H1 (cell line): ENCODE measurements at regions not wholly inside any gene's neighbourhood (a gene's known extent, or its start where the extent isn't known, plus 50 kb on each side); places are given as distances from the start of the nearest gene placed in this dataset.

Source experiments
- CTCF ChIA-PET: fragments of 300-600 bp; sonication (Branson Sonifier 250); formaldehyde crosslinking; loops from one replicate; lab custom pipeline; 2021; ENCODE audit not compliant: partially characterized antibody; lab: Charles Lee
- POLR2A ChIA-PET: fragments of 300-600 bp; sonication (Branson Sonifier 250); formaldehyde crosslinking; loops from one replicate; lab custom pipeline; 2021; ENCODE audit warnings: inconsistent platforms; ENCODE audit not compliant: partially characterized antibody; lab: Charles Lee
- DNase-seq, 2 experiments: peaks; one replicate each; pipeline versions ENCODE4 v3.0.0 to v3.0.0-alpha.2; 2010 to 2022; ENCODE audit warnings: low spot score in 2 of 2, low read depth in 1 of 2, mixed read lengths in 1 of 2
- FAIRE-seq: peaks from 2 replicates; lab custom pipeline; 2011; peaks lifted over from hg19 to GRCh38; lab: Jason Lieb, UNC
- H2AFZ ChIP-seq: 2 replicates; pipeline ENCODE4 v1.8.1; 2012; ENCODE audit warnings: low read length, inconsistent platforms
- H2AK5ac ChIP-seq: 2 replicates; pipeline ENCODE4 v1.6.1; 2013; ENCODE audit warnings: low read depth, low read length
- H2BK120ac ChIP-seq: replicated peaks from 2 replicates; pipeline ENCODE3; 2013; ENCODE audit warnings: low read depth, low read length, inconsistent platforms
- H2BK12ac ChIP-seq: 2 replicates; pipeline ENCODE4 v1.6.1; 2013; ENCODE audit warnings: low read depth, low read length
- H2BK15ac ChIP-seq: 2 replicates; pipeline ENCODE4 v1.6.1; 2013; ENCODE audit warnings: low read length
- H2BK20ac ChIP-seq: 2 replicates; pipeline ENCODE4 v1.6.1; 2013; ENCODE audit warnings: low read length
- H2BK5ac ChIP-seq: 2 replicates; pipeline ENCODE4 v1.6.1; 2013; ENCODE audit warnings: low read depth, low read length
- H3K14ac ChIP-seq: 2 replicates; pipeline ENCODE4 v1.6.1; 2013; ENCODE audit warnings: inconsistent platforms; ENCODE audit not compliant: insufficient read length
- H3K18ac ChIP-seq: 2 replicates; pipeline ENCODE4 v1.6.1; 2013; ENCODE audit warnings: low read length; ENCODE audit errors: extremely low read depth
- H3K23ac ChIP-seq: 2 replicates; pipeline ENCODE4 v1.6.1; 2013; ENCODE audit warnings: inconsistent platforms; ENCODE audit not compliant: insufficient read length
- H3K23me2 ChIP-seq: 2 replicates; pipeline ENCODE4 v1.6.1; 2013; ENCODE audit warnings: low read depth, low read length
- H3K27ac ChIP-seq: 2 replicates; pipeline ENCODE4 v1.6.1; 2011; ENCODE audit warnings: low read depth, low read length, inconsistent platforms
- H3K27me3 ChIP-seq, 4 experiments: replicated peaks in 1 of 4; 1 replicate in 1 of 4; 2 replicates in 3 of 4; pipeline versions ENCODE4 v1.6.1 to v1.8.1; 2011 to 2013; ENCODE audit warnings: low read length in 3 of 4, mild to moderate bottlenecking in 3 of 4, inconsistent platforms in 2 of 4, mixed read lengths in 2 of 4, moderate library complexity in 1 of 4; ENCODE audit not compliant: control insufficient read depth in 3 of 4, insufficient read depth in 3 of 4; ENCODE audit errors: extremely low read depth in 1 of 4
- H3K36me3 ChIP-seq, 4 experiments: 2 replicates each; pipeline versions ENCODE4 v1.6.1 to v1.8.1; 2011 to 2013; ENCODE audit warnings: mild to moderate bottlenecking in 4 of 4, low read length in 3 of 4, moderate library complexity in 2 of 4, control low read depth in 1 of 4, inconsistent platforms in 1 of 4; ENCODE audit not compliant: insufficient read depth in 4 of 4, control insufficient read depth in 2 of 4
- H3K4ac ChIP-seq: replicated peaks from 2 replicates; pipeline ENCODE3; 2013; ENCODE audit warnings: low read length, low read depth, mixed read lengths, inconsistent platforms; ENCODE audit not compliant: insufficient read length
- H3K4me1 ChIP-seq, 4 experiments: replicated peaks in 1 of 4; 1 replicate in 1 of 4; 2 replicates in 3 of 4; pipeline versions ENCODE4 v1.6.1 to v1.8.1; 2011 to 2013; ENCODE audit warnings: low read length in 3 of 4, inconsistent platforms in 2 of 4, mixed read lengths in 1 of 4; ENCODE audit not compliant: insufficient read depth in 4 of 4, control insufficient read depth in 3 of 4
- H3K4me2 ChIP-seq, 2 experiments: 2 replicates each; pipeline versions ENCODE4 v1.6.1 to v1.8.1; 2011 to 2013; ENCODE audit warnings: low read depth in 2 of 2, low read length in 2 of 2, control low read depth in 1 of 2, inconsistent platforms in 1 of 2, mild to moderate bottlenecking in 1 of 2; ENCODE audit not compliant: insufficient read depth in 1 of 2
- H3K4me3 ChIP-seq, 4 experiments: fragments of 200-600, 300-600 bp in 1 of 4; sonication (generic), shearing (Covaris generic), sonication (Bioruptor Twin) in 1 of 4; 2 replicates each; pipeline versions ENCODE4 v1.5.1 to v1.8.1; 2011 to 2016; ENCODE audit warnings: low read length in 4 of 4, low read depth in 3 of 4, control low read depth in 2 of 4, inconsistent platforms in 2 of 4, mild to moderate bottlenecking in 2 of 4, mixed read lengths in 1 of 4, moderate library complexity in 1 of 4; ENCODE audit not compliant: insufficient read depth in 2 of 4; ENCODE audit errors: extremely low read depth in 1 of 4
- H3K56ac ChIP-seq: replicated peaks from 2 replicates; pipeline ENCODE3; 2013; ENCODE audit warnings: low read depth, mild to moderate bottlenecking, mixed read lengths, low read length, inconsistent platforms; ENCODE audit not compliant: insufficient read length
- H3K79me1 ChIP-seq: 2 replicates; pipeline ENCODE4 v1.6.1; 2013; ENCODE audit warnings: low read depth, low read length, control low read depth
- H3K79me2 ChIP-seq, 2 experiments: 2 replicates each; pipeline versions ENCODE4 v1.6.1 to v1.8.1; 2012 to 2013; ENCODE audit warnings: low read length in 2 of 2, mild to moderate bottlenecking in 2 of 2, inconsistent platforms in 1 of 2; ENCODE audit not compliant: insufficient read depth in 2 of 2, control insufficient read depth in 1 of 2
- H3K9ac ChIP-seq, 4 experiments: replicated peaks in 1 of 4; 1 replicate in 1 of 4; 2 replicates in 3 of 4; pipeline versions ENCODE4 v1.6.1 to v1.8.1; 2011 to 2013; ENCODE audit warnings: low read depth in 3 of 4, low read length in 3 of 4, control low read depth in 2 of 4, mild to moderate bottlenecking in 2 of 4, moderate library complexity in 2 of 4, inconsistent platforms in 1 of 4; ENCODE audit errors: extremely low read depth in 1 of 4
- H3K9me3 ChIP-seq, 2 experiments: 2 replicates each; pipeline versions ENCODE4 v1.6.1 to v1.8.1; 2012 to 2013; ENCODE audit warnings: mild to moderate bottlenecking in 2 of 2, moderate library complexity in 2 of 2, control low read depth in 1 of 2, inconsistent platforms in 1 of 2, low read depth in 1 of 2, low read length in 1 of 2, mixed read lengths in 1 of 2; ENCODE audit not compliant: insufficient read depth in 2 of 2
- H4K20me1 ChIP-seq, 2 experiments: replicated peaks in 1 of 2; 2 replicates each; pipeline versions ENCODE3 to v1.8.1; 2011 to 2013; ENCODE audit warnings: inconsistent platforms in 2 of 2, low read length in 2 of 2, mild to moderate bottlenecking in 1 of 2; ENCODE audit not compliant: insufficient read depth in 2 of 2, control insufficient read depth in 1 of 2
- H4K5ac ChIP-seq: 2 replicates; pipeline ENCODE4 v1.6.1; 2013; ENCODE audit warnings: low read length, low read depth, mixed read lengths, inconsistent platforms; ENCODE audit not compliant: insufficient read length
- H4K8ac ChIP-seq: 2 replicates; pipeline ENCODE4 v1.8.0; 2013; ENCODE audit warnings: mild to moderate bottlenecking, moderate library complexity, low read length, inconsistent platforms; ENCODE audit not compliant: insufficient read depth; ENCODE audit errors: extremely low read depth
- H4K91ac ChIP-seq: replicated peaks from 2 replicates; pipeline ENCODE3; 2013; ENCODE audit warnings: low read length, mixed read lengths, inconsistent platforms; ENCODE audit not compliant: insufficient read length
- ASH2L ChIP-seq: fragments of 200-600, 300-600 bp; sonication (generic); IDR thresholded peaks from one replicate; pipeline ENCODE4 v1.7.1; 2017; ENCODE audit warnings: low read length
- BRCA1 ChIP-seq: IDR thresholded peaks from 2 replicates; pipeline ENCODE4 v1.6.1; 2012; ENCODE audit warnings: low read depth, low read length, improper control_type of control experiment
- CTBP2 ChIP-seq: IDR thresholded peaks from 2 replicates; pipeline ENCODE4 v1.7.0; 2011; ENCODE audit warnings: borderline replicate concordance, mild to moderate bottlenecking, moderate library complexity, mixed read lengths, low read length; ENCODE audit not compliant: insufficient read depth, insufficient read length
- JUND ChIP-seq: IDR thresholded peaks from 2 replicates; pipeline ENCODE4 v1.6.1; 2011; ENCODE audit warnings: mild to moderate bottlenecking, improper control_type of control experiment, low read length
- KDM5A ChIP-seq: fragments of 200-600 bp; IDR thresholded peaks from 2 replicates; pipeline ENCODE4 v1.7.1; 2012; ENCODE audit warnings: mild to moderate bottlenecking, low read length, inconsistent platforms, mixed read lengths
- NANOG ChIP-seq: IDR thresholded peaks from 2 replicates; pipeline ENCODE4 v1.6.1; 2011; ENCODE audit warnings: low read length, low read depth, mild to moderate bottlenecking, inconsistent platforms; ENCODE audit not compliant: insufficient read depth, poor library complexity, severe bottlenecking
- RXRA ChIP-seq: IDR thresholded peaks from 2 replicates; pipeline ENCODE4 v1.6.1; 2011; ENCODE audit warnings: low read depth, mild to moderate bottlenecking, low read length, moderate library complexity; ENCODE audit not compliant: insufficient read depth
- SIX5 ChIP-seq: IDR thresholded peaks from 2 replicates; pipeline ENCODE4 v1.6.1; 2011; ENCODE audit warnings: mild to moderate bottlenecking, low read depth, low read length
- SUZ12 ChIP-seq: fragments of 200-600 bp; sonication (generic); IDR thresholded peaks from 2 replicates; pipeline ENCODE4 v1.6.1; 2012; ENCODE audit warnings: mild to moderate bottlenecking, inconsistent platforms, low read length, moderate library complexity, mixed read lengths
- TAF1 ChIP-seq: IDR thresholded peaks from 2 replicates; pipeline ENCODE4 v1.6.1; 2011; ENCODE audit warnings: mild to moderate bottlenecking, low read depth, low read length
- TAF7 ChIP-seq: optimal IDR thresholded peaks from 2 replicates; pipeline ENCODE3; 2011; ENCODE audit warnings: low read depth, mild to moderate bottlenecking, inconsistent platforms, low read length, moderate library complexity, borderline replicate concordance
- WGBS, 2 experiments: shearing (Covaris generic) in 1 of 2; methylation state at CpG; one replicate each; pipeline versions ENCODE4 v1.1.6 to v1.1.7; 2013 to 2015; ENCODE audit warnings: low lambda C conversion rate in 2 of 2, mixed read lengths in 2 of 2, inconsistent platforms in 1 of 2, low coverage in 1 of 2, missing lambda C conversion rate in 1 of 2; ENCODE audit not compliant: insufficient replicate concordance in 2 of 2, insufficient coverage in 1 of 2, insufficient read length in 1 of 2; ENCODE audit errors: extremely low coverage in 1 of 2, missing lambda C conversion rate in 1 of 2; 5-methylcytosine and 5-hydroxymethylcytosine counted together

- Histone ChIP-seq H3K23ac (no peak overlapping the region), H2BK15ac (no peak overlapping the region), H4K8ac (no peak overlapping the region), H2AK5ac (no peak overlapping the region), H3K27ac (no peak overlapping the region), H3K4ac (no peak overlapping the region), H3K14ac (no peak overlapping the region), H3K36me3 (no peaks in the 10 kb centered on the region), H3K79me2 (no peaks in the 10 kb centered on the region), H3K23me2 (no peaks in the 10 kb centered on the region), H3K9ac (no peak overlapping the region), H3K18ac (no peak overlapping the region), H4K20me1 (no peaks in the 10 kb centered on the region), H2BK5ac (no peak overlapping the region), H4K5ac (no peak overlapping the region), H2AFZ (no peak overlapping the region), H3K4me1 (peaks cover 0 to 4% (median 0%) of the 10 kb centered on the region in 4 experiments; a peak in 1 of 7 replicates), H3K56ac (no peak overlapping the region), H3K4me2 (no peak overlapping the region), H2BK120ac (no peak overlapping the region), H4K91ac (no peak overlapping the region), H3K27me3 (no peaks in the 10 kb centered on the region), H3K4me3 (no peak overlapping the region), H2BK20ac (no peak overlapping the region), H3K79me1 (no peaks in the 10 kb centered on the region), H2BK12ac (no peak overlapping the region), H3K9me3 (no peaks in the 10 kb centered on the region)
- DNase-seq (no peak), FAIRE-seq (no peak)
- no peak for TF ChIP-seq NANOG
- no peak for TF ChIP-seq SIX5
- TF ChIP-seq TAF1 = no peak
- no peak for TF ChIP-seq ASH2L
- no peak for TF ChIP-seq BRCA1
- no peak for TF ChIP-seq TAF7
- TF ChIP-seq RXRA = no peak
- TF ChIP-seq SUZ12 = no peak
- TF ChIP-seq CTBP2 = no peak
- no peak for TF ChIP-seq KDM5A
- no peak for TF ChIP-seq JUND
- 86% methylated on average over 3 of the region's 4 CpGs; no CpG with 5 or more reads in 1 of the 2 experiments for WGBS, 2 experiments
- POLR2A ChIA-PET = no interaction called here
- CTCF ChIA-PET = interaction anchor here (1.3 to 1.4 kb wide), 2 partner anchors 65 to 242 kb away, joined by 3 to 5 read pairs; no protein-coding TSS in a partner anchor
Measured at GRCh38 chrX:69069086-69069445, 96.2 kb downstream of the PJA1 start.
